Smooth muscle cell of the brain vasculature (primary cell): ENCODE measurements at regions not wholly inside any gene's neighbourhood (a gene's known extent, or its start where the extent isn't known, plus 50 kb on each side); places are given as distances from the start of the nearest gene placed in this dataset.
A peak's percentile ranks its signal among the peaks of the same experiment; 100 is the strongest.

Experiments used
- DNase-seq: peaks from one replicate; pipeline ENCODE4 v3.0.0-alpha.2; 2012; ENCODE audit warnings: low read depth, low spot score

DNA sequence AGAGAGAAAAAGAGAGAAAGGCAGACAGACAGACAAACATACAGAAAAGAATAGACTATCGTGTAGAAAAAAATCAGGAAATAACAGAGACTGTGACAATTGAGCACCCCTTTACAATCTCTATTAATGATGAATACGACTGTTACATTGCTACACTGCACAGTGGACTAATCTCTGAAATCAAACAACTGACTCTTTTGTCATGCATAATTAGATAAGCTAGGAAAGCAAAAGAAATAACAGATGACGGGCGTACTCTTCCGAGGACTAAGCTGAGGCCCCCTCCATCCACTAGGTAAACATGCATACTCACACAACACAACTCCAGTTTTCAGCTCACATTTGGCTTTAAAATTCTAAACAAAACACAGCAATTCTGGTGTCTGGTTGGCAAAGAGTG lies 267.0 kb downstream of the NOL4 start:
- DNase-seq = no peak

- no peak for DNase-seq
Observed at GRCh38 chr18:33951031-33951430, 273.7 kb downstream of the NOL4 start.

GRCh38 chr18:33946336-33946735 lies 278.4 kb downstream of the NOL4 start:
- DNase-seq = no peak

- no peak for DNase-seq
Observed at GRCh38 chr18:33944493-33944892, 280.2 kb downstream of the NOL4 start.

DNA sequence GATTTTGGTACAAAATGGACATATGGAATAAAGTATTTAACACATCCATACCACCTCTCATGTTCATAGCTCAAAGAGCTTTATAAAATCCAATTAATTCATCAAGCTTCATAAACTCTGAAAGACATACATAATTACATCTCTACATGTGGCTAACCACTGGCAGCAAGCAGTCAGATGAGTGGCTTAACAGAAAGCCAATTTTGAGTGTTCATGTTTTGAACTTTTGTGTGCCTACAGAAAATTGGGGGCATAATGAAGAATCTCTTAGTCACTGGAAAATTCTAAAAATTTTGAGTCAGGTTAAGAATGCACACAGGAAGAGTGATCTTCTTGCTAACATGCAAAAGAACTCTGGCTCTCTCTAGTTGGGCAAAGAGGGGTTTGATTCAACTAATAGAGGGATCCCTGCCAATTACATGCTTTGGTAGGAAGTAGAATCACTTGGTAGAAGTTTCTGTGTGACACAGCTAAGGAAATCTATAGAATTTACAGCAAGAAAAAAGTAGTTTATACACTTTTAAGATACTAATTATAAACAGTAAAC lies 287.4 kb downstream of the NOL4 start:
- DNase-seq = no peak

DNA sequence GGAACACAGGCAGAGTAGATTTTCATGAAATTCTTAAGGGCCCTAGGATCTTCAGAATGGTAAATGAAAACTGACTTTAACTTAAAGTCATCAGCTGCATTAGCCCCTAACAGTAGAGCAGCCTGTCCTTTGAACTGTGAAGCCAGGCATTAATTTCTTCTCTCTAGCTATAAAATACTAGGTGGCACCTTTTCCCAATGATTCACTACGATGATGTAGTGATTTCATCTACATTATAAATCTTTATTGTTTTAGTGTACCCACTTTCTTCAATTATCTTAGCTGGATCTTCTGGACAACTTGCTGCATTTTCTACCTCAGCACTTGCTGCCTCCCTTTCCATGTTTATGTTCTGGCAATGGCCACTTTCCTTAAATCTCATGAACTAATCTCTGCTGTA lies 290.5 kb downstream of the NOL4 start:
- DNase-seq = no peak

- peak; percentile 55 for DNase-seq
Observed at GRCh38 chr18:33928231-33928630, 296.5 kb downstream of the NOL4 start.

DNA sequence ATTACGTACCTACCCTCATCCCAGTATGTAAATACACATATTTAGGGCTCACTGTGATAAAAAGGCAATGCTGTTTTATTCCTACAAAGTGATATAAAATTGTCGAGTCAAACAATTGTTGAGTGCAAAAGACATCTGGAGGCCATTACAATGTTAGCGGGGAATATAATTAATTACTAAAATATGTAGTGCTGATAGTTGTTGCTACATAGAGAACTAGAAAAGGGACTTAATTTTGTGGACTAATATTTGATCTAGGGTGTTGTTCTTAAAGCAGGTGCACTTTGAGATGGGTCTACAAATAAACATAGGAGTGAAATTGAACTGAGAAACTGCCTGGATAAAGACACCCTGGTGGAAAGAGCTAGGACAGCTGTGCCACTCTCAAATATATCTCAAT lies 300.1 kb downstream of the NOL4 start:
- DNase-seq = no peak

DNA sequence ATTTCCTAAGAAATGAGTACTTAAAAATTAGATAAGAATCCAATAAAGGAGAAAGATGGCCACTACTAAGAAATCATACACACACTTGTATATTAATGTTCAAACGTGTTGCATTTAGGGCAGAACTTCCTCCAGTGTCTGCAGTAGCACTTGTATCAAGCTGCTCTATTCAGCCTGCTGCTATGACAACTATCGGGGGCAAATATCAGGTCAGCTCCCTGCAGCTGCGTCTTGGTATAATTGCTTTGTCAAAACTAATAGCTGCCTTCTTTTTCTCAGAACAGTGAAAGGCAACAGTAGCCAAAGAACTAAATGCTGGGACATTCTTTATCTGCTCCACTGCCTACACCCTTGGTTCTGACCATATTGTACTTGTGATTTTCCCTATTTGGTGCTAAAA lies 300.7 kb downstream of the NOL4 start:
- DNase-seq = no peak

DNA sequence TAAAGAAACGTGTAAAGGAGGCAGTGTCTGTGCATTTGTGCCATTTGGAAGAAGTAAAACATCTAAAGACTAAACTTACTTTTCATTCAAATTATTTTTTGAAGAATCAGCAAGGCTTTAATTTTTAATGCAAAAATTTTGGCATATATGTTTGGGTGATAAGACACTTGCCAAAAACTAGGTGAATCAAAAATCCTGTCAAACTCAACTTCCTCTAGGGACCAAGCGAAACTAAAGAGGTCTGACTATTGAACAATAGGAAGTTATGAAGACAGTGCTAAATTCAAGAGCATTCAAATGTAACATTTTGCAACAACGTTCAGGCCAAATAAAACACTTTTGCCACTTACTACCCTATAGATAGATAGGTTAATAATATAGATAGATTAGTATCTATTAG lies 306.1 kb downstream of the NOL4 start:
- DNase-seq = no peak

DNA sequence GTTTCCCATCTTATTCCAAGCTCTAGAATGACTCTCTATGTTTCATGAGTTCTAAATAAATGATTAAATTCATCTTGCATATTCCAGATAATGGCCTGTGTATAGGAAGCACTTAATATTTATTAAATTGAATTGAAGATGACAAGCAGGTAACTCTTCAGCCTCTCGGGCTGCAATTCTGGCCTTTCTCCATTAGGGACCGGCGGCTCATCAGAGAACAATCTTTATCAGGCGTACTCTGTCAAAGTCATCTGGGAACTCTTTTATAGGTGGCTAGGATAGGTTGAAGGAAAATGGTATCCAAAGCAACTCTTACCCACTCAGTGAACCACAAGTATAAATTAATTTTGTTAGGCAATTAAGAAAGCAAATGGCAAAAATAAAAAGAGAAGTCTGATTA lies 308.5 kb downstream of the NOL4 start:
- no peak for DNase-seq

- DNase-seq = no peak
Observed at GRCh38 chr18:33914399-33914798, 310.3 kb downstream of the NOL4 start.

DNA sequence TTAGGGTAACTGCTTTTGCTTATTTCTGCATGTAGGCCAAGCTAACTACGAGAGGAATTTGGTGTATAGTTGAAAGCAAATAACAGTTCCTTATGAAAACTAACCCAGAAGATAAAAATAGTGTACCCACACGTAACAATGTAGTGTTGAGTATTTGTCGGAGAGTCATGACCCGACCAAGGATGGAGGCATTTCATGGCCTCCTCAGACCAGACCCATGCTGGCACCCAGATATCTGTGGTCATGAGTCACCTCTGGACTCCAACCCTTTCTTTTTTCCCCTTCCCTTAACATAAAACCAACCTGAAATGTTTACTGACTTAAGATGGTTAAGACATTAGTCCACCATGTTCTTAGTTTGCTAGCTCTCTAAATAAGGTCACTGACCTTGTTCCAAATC lies 318.7 kb downstream of the NOL4 start:
- peak; percentile 17 for DNase-seq

DNA sequence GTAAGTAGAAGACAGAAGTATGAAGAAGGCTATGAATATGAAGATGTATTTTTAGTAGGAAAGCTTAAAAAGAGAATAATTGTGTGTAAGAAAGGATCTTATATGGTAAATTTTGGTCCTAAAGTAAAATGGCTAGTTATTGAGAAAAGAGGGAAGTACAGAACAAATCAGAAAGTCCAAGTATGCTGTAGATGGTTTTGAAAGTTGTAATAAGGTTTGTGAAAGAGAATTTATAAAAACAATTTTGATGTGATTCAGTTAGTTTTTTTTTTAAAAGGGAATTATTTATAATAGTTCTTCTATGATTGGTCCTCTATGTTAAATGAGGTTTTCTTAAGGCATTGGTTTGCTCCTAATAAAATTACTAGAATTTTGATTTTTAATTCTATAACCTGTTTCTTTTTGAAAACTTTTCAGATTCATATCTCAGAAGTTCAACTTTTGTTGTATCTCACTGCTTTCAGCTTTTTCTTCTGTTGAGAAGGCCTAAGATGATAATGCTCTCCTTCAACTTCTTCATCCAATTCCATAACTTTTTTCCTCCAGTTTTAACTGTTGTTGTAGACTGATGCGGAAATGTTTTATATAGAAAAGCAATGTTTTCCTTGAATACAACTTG lies 322.7 kb downstream of the NOL4 start:
- DNase-seq = no peak

DNA sequence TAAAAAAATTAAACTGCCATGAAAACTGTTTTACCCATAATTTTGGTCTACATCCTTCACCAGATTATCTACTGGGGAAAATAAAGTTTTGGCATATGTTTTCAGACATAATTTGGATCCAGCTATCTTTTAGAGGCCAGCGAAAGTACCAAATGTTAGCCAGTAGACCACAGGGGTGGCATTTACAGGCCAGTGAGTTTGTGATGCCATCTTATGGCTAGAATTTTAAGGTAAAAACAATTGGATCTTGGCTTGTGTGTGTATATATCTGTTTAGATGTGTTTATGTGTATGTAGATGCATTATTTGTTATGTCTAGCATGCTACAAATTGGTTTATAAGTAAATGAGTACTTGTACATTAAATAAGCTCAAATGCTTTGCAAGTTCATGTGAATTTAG lies 322.6 kb downstream of the ASXL3 start:
- no peak for DNase-seq

GRCh38 chr18:33898427-33898826 lies 320.4 kb downstream of the ASXL3 start:
- no peak for DNase-seq

DNA sequence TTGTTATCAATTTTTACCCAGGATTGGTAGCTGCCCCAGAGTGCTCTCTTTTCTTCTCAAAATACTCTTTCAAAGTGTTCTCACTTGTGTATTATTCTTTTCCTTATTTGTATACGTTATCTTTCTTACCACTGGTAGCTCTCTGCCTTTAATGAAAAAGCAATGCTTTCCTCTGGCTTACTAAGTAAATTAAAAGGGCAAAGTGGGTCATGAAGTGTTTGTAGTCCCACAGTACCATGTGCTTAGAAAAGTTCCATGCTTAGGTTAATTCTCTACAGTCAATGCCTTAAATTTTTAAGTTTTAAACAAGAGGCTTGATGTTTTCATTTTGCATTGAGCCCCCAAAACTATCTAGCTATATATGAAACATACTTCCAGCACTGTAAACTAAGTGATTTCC lies 300.2 kb downstream of the ASXL3 start:
- DNase-seq = no peak

- no peak for DNase-seq
Observed at GRCh38 chr18:33875029-33875565, 297.1 kb downstream of the ASXL3 start.

DNA sequence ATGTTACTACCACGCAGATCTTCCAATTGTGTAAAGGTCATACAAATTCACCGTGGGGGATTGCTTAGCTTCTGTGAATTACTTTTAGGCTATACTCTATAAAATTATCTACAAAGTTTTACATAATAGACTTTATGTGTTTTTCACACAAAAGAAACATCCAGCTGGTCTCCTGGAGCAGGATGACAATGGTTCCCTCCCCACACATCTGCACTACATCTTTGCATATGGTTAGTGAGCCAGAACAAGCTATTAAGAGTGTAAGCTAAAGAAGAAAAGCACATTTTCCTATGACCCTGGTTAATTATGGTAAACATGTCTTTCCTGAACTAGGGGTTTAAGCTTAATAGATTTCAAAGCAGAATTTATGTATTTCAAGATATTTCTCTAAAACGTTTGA lies 295.1 kb downstream of the ASXL3 start:
- no peak for DNase-seq

DNA sequence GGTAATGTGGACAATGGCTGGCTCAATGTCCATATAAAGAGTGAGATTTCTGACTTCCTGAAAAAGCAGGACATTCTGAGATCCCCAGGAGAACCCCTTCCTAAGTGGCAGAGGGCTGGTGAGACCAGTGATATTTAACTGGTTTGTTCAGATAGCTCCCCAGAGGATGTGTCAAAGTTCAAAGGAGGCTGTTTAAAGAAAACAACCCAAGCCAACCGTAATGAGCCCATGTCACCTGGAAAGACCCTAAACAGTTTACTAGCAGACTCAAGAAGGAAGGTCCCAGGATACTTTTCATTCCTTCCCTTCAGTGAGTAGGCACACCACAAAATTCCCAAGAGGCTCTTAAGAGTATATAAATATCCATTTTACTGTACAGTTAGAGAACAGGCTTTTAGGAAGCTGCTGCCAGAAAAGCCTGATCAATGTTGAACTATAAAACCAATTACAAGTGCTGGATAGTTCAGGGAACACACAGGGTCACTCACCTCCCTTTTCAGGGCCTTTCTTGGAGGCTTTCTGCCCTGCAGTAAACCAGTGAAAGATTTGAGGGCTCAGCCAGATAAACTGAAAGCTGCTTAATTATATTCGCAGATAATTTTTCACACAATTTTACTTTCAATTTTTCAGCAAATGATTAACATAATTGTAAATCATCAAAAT lies 293.5 kb downstream of the ASXL3 start:
- no peak for DNase-seq

- DNase-seq = no peak
Observed at GRCh38 chr18:33870059-33870458, 292.0 kb downstream of the ASXL3 start.

- no peak for DNase-seq
Observed at GRCh38 chr18:33866386-33866785, 288.4 kb downstream of the ASXL3 start.

DNA sequence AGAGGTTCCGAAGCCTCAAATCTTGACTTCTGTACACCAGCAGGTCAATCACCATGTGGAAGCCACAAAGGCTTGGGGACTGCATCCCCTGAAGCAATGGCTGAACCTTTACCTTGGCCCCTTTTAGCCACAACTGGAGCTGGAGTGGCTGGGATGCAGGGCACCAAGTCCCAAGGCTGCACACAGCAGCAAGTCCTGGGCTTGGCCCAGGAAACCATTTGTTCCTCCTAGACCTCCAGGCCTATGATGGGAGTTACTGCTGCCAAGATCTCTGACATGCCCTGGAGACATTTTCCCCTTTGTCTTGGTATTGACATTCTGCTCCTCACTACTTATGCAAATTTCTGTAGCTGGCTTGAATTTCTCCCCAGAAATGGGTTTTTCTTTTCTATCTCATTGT lies 285.9 kb downstream of the ASXL3 start:
- DNase-seq = no peak
